ENCODE measurements at regions not wholly inside any gene's neighbourhood (a gene's known extent, or its start where the extent isn't known, plus 50 kb on each side); places are given as distances from the start of the nearest gene placed in this dataset.

GRCh38 chr1:82994616-82995263 lies 1004.2 kb downstream of the TTLL7 start:
- Histone ChIP-seq H3K36me3 (ENCODE audit: control insufficient read depth in 2 of 2, insufficient read depth in 2 of 2, low read length in 1 of 2) (no peaks in the 10 kb centered on the region), H3K27me3 (ENCODE audit: control insufficient read depth in 2 of 2, insufficient read depth in 1 of 2, low read length in 1 of 2) (no peaks in the 10 kb centered on the region), H3K27ac (ENCODE audit: low read depth in 1 of 2, low read length in 1 of 2) (no peak overlapping the region), H3K4me3 (ENCODE audit: low read length in 2 of 2) (no peak overlapping the region), H3K4me1 (ENCODE audit: control insufficient read depth in 2 of 2, insufficient read depth in 2 of 2, low read length in 2 of 2) (no peaks in the 10 kb centered on the region), H3K9me3 (ENCODE audit: control insufficient read depth in 2 of 2, insufficient read depth in 1 of 2, low read length in 1 of 2) (no peaks in the 10 kb centered on the region)
- DNase-seq (ENCODE audit: low read depth in 6 of 9, low spot score in 9 of 9) = no peak
- WGBS = 27% methylated on average over 3 of the region's 3 CpGs

- H3K27ac ChIP-seq (ENCODE audit: low read depth in 1 of 2, low read length in 1 of 2) = no peak overlapping the region
- H3K9me3 ChIP-seq (ENCODE audit: control insufficient read depth in 2 of 2, insufficient read depth in 1 of 2, low read length in 1 of 2) = no peaks in the 10 kb centered on the region
- no peak overlapping the region for H3K4me3 ChIP-seq (ENCODE audit: low read length in 2 of 2)
- WGBS = 88% methylated on average over 2 of the region's 2 CpGs
- no peaks in the 10 kb centered on the region for H3K27me3 ChIP-seq (ENCODE audit: control insufficient read depth in 2 of 2, insufficient read depth in 1 of 2, low read length in 1 of 2)
- H3K4me1 ChIP-seq (ENCODE audit: control insufficient read depth in 2 of 2, insufficient read depth in 2 of 2, low read length in 2 of 2) = no peaks in the 10 kb centered on the region
- no peak for DNase-seq (ENCODE audit: low read depth in 6 of 9, low spot score in 9 of 9)
- H3K36me3 ChIP-seq (ENCODE audit: control insufficient read depth in 2 of 2, insufficient read depth in 2 of 2, low read length in 1 of 2) = no peaks in the 10 kb centered on the region
Observed at GRCh38 chr1:82991569-82991968, 1007.4 kb downstream of the TTLL7 start.

GRCh38 chr1:82979593-82980236 lies 1019.2 kb downstream of the TTLL7 start:
- H3K27ac ChIP-seq (ENCODE audit: low read depth in 1 of 2, low read length in 1 of 2) = peak overlapping the region in 1 of 2 donors; percentile 68
- no peak overlapping the region for H3K4me3 ChIP-seq (ENCODE audit: low read length in 2 of 2)
- H3K9me3 ChIP-seq (ENCODE audit: control insufficient read depth in 2 of 2, insufficient read depth in 1 of 2, low read length in 1 of 2) = no peaks in the 10 kb centered on the region
- WGBS = 5% methylated on average over 7 of the region's 7 CpGs
- no peaks in the 10 kb centered on the region for H3K27me3 ChIP-seq (ENCODE audit: control insufficient read depth in 2 of 2, insufficient read depth in 1 of 2, low read length in 1 of 2)
- DNase-seq (ENCODE audit: low read depth in 6 of 9, low spot score in 9 of 9) = peak; percentile 29 to 81 (median 45)
- no peaks in the 10 kb centered on the region for H3K36me3 ChIP-seq (ENCODE audit: control insufficient read depth in 2 of 2, insufficient read depth in 2 of 2, low read length in 1 of 2)
- peaks cover 0 to 21% of the 10 kb centered on the region in 2 donors for H3K4me1 ChIP-seq (ENCODE audit: control insufficient read depth in 2 of 2, insufficient read depth in 2 of 2, low read length in 2 of 2)

GRCh38 chr1:82978461-82979324 lies 1020.2 kb downstream of the TTLL7 start:
- Histone ChIP-seq H3K27ac (ENCODE audit: low read depth in 1 of 2, low read length in 1 of 2) (no peak overlapping the region), H3K27me3 (ENCODE audit: control insufficient read depth in 2 of 2, insufficient read depth in 1 of 2, low read length in 1 of 2) (no peaks in the 10 kb centered on the region), H3K4me3 (ENCODE audit: low read length in 2 of 2) (no peak overlapping the region), H3K4me1 (ENCODE audit: control insufficient read depth in 2 of 2, insufficient read depth in 2 of 2, low read length in 2 of 2) (peaks cover 0 to 21% of the 10 kb centered on the region in 2 donors), H3K36me3 (ENCODE audit: control insufficient read depth in 2 of 2, insufficient read depth in 2 of 2, low read length in 1 of 2) (no peaks in the 10 kb centered on the region), H3K9me3 (ENCODE audit: control insufficient read depth in 2 of 2, insufficient read depth in 1 of 2, low read length in 1 of 2) (no peaks in the 10 kb centered on the region)
- DNase-seq (ENCODE audit: low read depth in 6 of 9, low spot score in 9 of 9) = peak in 1 of 9 donors; percentile 10
- 94% methylated on average over 10 of the region's 10 CpGs for WGBS

GRCh38 chr1:82972841-82973553 lies 1025.9 kb downstream of the TTLL7 start:
- 96% methylated on average over 15 of the region's 15 CpGs for WGBS
- Histone ChIP-seq H3K4me1 (ENCODE audit: control insufficient read depth in 2 of 2, insufficient read depth in 2 of 2, low read length in 2 of 2) (no peaks in the 10 kb centered on the region), H3K36me3 (ENCODE audit: control insufficient read depth in 2 of 2, insufficient read depth in 2 of 2, low read length in 1 of 2) (no peaks in the 10 kb centered on the region), H3K9me3 (ENCODE audit: control insufficient read depth in 2 of 2, insufficient read depth in 1 of 2, low read length in 1 of 2) (peaks cover 0 to 2% of the 10 kb centered on the region in 2 donors), H3K4me3 (ENCODE audit: low read length in 2 of 2) (no peak overlapping the region), H3K27ac (ENCODE audit: low read depth in 1 of 2, low read length in 1 of 2) (no peak overlapping the region), H3K27me3 (ENCODE audit: control insufficient read depth in 2 of 2, insufficient read depth in 1 of 2, low read length in 1 of 2) (no peaks in the 10 kb centered on the region)
- no peak for DNase-seq (ENCODE audit: low read depth in 6 of 9, low spot score in 9 of 9)

- H3K36me3 ChIP-seq (ENCODE audit: control insufficient read depth in 2 of 2, insufficient read depth in 2 of 2, low read length in 1 of 2) = no peaks in the 10 kb centered on the region
- DNase-seq (ENCODE audit: low read depth in 6 of 9, low spot score in 9 of 9) = no peak
- H3K9me3 ChIP-seq (ENCODE audit: control insufficient read depth in 2 of 2, insufficient read depth in 1 of 2, low read length in 1 of 2) = peaks cover 0 to 2% of the 10 kb centered on the region in 2 donors
Observed at GRCh38 chr1:82969340-82969739, 1029.6 kb downstream of the TTLL7 start.

GRCh38 chr1:82962658-82963057 lies 1036.3 kb downstream of the TTLL7 start:
- WGBS = 93% methylated on average over 2 of the region's 2 CpGs
- no peaks in the 10 kb centered on the region for H3K9me3 ChIP-seq (ENCODE audit: control insufficient read depth in 2 of 2, insufficient read depth in 1 of 2, low read length in 1 of 2)
- DNase-seq (ENCODE audit: low read depth in 6 of 9, low spot score in 9 of 9) = no peak
- H3K4me3 ChIP-seq (ENCODE audit: low read length in 2 of 2) = no peak overlapping the region
- no peaks in the 10 kb centered on the region for H3K27me3 ChIP-seq (ENCODE audit: control insufficient read depth in 2 of 2, insufficient read depth in 1 of 2, low read length in 1 of 2)
- no peak overlapping the region for H3K27ac ChIP-seq (ENCODE audit: low read depth in 1 of 2, low read length in 1 of 2)
- no peaks in the 10 kb centered on the region for H3K36me3 ChIP-seq (ENCODE audit: control insufficient read depth in 2 of 2, insufficient read depth in 2 of 2, low read length in 1 of 2)
- no peaks in the 10 kb centered on the region for H3K4me1 ChIP-seq (ENCODE audit: control insufficient read depth in 2 of 2, insufficient read depth in 2 of 2, low read length in 2 of 2)

More at GRCh38 chr1:82969340-82969739, 1029.6 kb downstream of the TTLL7 start:
- 91% methylated on average over 2 of the region's 2 CpGs for WGBS
- H3K4me1 ChIP-seq (ENCODE audit: control insufficient read depth in 2 of 2, insufficient read depth in 2 of 2, low read length in 2 of 2) = no peaks in the 10 kb centered on the region
- no peak overlapping the region for H3K4me3 ChIP-seq (ENCODE audit: low read length in 2 of 2)
- no peak overlapping the region for H3K27ac ChIP-seq (ENCODE audit: low read depth in 1 of 2, low read length in 1 of 2)
- H3K27me3 ChIP-seq (ENCODE audit: control insufficient read depth in 2 of 2, insufficient read depth in 1 of 2, low read length in 1 of 2) = no peaks in the 10 kb centered on the region

GRCh38 chr1:82950606-82951200 lies 1048.2 kb downstream of the TTLL7 start:
- H3K4me3 ChIP-seq (ENCODE audit: low read length in 2 of 2) = no peak overlapping the region
- no peak overlapping the region for H3K27ac ChIP-seq (ENCODE audit: low read depth in 1 of 2, low read length in 1 of 2)
- H3K27me3 ChIP-seq (ENCODE audit: control insufficient read depth in 2 of 2, insufficient read depth in 1 of 2, low read length in 1 of 2) = no peaks in the 10 kb centered on the region
- H3K36me3 ChIP-seq (ENCODE audit: control insufficient read depth in 2 of 2, insufficient read depth in 2 of 2, low read length in 1 of 2) = no peaks in the 10 kb centered on the region
- H3K9me3 ChIP-seq (ENCODE audit: control insufficient read depth in 2 of 2, insufficient read depth in 1 of 2, low read length in 1 of 2) = no peaks in the 10 kb centered on the region
- DNase-seq (ENCODE audit: low read depth in 6 of 9, low spot score in 9 of 9) = no peak
- no peaks in the 10 kb centered on the region for H3K4me1 ChIP-seq (ENCODE audit: control insufficient read depth in 2 of 2, insufficient read depth in 2 of 2, low read length in 2 of 2)
- WGBS = 95% methylated on average over 6 of the region's 6 CpGs
